HG02981 (cell line): ENCODE measurements at regions not wholly inside any gene's neighbourhood (a gene's known extent, or its start where the extent isn't known, plus 50 kb on each side); places are given as distances from the start of the nearest gene placed in this dataset.
"Not testable (repeated sequence)": the region's sequence is repeated elsewhere in the genome, so short reads cannot be mapped to it uniquely, and the experiment has no call there.

Experiments used
- ATAC-seq: cut with Tn5 transposase; IDR thresholded peaks from one replicate; pipeline ENCODE4 v1.9.1; 2021; ENCODE audit warnings: mild to moderate bottlenecking, moderate library complexity; ENCODE audit not compliant: unreplicated experiment

DNA sequence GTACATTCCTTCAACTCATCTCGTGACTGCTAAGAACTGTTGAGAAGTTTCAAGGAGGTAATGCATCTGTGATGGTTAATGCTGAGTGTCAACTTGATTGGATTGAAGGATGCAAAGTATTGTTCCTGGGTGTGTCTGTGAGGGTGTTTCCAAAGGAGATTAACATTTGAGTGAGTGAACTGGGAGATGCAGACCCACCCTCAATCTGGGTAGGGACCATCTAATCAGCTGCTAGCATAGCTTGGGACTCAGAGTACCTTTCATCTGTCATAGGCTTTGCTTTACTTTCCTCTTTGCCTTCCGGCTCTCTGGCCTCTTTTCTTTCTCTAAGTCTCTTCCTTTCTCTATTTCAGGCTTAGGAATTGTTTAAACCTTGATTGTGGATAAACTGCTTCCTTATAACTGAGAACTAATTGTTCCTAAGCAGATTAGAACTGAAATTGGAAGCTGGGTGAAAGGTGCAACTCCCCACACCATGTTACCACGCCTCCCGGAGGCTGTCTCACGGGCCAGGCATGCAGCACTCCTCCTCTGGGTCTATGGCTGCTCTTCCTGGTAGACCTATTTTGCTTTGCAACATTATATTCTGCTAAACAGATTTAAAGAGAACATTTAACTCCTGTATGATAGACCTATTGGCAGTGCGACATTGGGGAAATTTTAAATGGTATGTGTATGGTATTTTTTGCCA is 298.2 kb downstream of the CCSER2 start:
- ATAC-seq: no peak

DNA sequence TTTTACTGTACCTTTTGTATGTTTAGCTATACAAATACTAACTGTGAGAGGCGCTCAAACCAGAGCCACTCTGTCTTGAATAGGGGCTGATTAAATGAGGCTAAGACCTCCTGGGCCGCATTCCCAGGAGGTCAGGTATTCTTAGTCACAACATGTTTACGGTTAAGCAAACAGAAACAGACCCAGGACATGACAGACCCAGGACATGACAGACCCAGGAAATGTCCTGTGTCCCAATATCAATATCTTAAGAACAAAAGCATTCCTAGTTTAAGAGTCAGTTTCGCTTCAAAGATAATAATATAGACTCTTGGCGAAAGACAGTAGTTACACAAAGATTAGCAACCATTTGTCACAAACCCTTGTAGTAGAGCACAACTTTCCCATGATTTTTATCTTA is 304.5 kb downstream of the CCSER2 start:
- no peak for ATAC-seq

DNA sequence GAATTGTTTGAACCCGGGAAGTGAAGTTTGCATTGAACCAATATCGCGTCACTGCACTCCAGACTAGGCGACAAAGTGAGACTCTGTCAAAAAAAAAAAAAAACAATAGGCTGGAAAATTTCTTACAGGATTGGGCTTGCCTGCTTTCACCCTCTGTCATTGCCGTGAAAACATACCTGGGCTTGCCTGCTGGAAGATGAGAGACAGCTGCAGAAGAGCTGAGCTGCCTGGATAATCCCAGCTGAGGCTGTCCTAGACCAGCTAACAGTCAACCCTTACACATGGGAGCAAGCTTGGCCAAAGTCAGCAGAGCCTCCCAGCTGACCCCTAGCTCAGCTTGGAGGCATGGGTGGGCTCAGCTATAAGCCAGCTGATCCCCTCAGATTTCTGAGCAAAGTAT is 306.2 kb downstream of the CCSER2 start:
- ATAC-seq: no peak

DNA sequence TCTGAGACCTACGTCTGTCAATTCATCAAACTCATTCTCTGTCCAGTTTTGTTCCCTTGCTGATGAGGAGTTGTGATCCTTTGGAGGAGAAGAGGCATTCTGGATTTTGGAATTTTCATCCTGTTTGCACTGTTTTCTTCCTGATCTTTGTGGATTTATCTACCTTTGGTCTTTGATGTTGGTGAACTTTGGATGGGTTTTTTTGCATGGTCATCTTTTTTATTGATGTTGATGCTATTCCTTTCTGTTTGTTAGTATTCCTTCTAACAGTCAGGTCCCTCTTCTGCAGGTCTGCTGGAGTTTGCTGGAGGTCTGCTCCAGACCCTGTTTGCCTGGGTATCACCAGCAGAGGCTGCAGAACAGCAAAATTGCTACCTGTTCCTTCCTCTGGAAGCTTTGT is 322.2 kb downstream of the CCSER2 start:
- not testable (repeated sequence) for ATAC-seq

DNA sequence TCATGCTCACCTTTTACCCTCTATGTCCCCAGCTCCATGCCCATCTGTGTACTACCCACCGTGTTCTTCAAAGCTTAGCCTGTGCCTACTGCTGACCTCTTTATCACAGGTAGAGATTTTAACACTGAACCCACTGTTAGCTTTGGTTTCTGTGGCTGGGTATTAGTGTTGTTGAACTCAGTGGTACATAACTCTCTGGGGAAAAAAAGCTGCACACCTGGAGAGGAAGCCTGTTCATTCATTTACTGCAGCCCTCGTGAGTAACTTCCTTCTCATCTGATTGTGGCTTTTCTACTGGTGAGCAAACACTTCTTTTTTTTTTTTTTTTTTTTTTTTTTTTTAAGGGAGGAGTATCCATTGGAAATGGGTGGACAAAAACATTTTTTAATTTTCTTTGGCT is 326.3 kb downstream of the CCSER2 start:
- peak; percentile 70 for ATAC-seq

DNA sequence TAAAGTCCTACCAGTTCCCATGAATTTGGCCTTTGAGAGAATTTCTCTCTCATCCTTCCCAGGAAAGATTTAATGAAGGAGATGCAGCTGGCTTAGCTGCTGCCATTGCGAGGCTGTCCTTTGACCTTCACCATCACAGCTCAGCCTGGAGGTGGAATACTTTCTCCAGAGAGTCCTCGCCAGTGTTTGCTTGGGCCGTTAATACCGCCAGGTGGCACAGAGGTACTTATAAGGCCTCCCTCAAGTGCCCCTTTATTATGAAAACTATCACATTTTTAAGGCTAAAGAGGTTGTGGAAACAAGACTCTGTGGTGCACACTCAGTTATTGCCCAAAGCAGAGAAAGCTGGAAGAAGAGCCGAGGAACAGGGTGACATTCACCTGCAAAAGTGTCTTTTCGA is 330.6 kb downstream of the CCSER2 start:
- ATAC-seq: no peak

DNA sequence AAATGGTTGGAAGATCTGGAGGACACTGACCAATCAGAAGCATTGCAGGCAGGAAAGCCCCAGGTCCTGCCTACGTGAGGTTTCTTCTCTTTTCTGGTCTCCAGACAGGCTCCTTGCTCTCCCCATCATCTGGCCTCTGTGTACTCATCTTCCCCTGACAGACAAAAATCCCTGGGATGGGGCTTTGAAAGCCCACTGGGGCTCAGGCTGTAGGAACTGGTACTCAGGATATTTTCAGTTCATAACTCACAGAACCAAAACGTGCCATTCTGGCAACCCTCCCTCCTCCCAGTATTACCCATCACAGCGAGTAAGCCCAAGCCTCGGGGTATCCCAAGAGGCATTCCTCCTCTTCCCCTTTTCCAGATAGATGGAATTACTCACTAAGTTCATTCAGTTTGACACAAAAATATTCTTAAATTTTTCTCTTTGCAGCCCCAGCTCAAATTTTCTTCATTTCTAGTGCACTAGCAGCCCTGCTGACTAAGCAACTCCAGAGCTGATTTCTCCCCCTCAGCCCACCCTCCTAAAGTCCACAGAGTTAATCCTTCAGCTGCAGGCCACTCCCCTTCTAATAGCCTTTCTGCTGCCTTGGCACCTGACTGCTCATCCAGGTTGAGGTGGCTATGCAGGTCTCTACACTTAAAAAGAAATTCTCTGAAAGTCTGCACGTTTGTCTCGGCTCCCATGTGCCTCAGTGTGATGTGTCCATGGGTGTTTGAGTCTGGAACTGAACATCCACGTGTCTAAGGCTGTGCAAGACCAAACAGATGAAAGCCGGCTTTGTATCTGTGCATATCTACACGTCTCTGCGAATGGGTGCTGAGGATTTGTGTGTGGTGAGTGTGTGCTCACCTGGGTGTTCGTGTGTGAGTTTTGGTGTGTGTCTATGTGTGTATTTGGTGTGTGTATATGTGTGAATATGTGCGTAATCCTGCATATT is 331.4 kb downstream of the CCSER2 start:
- ATAC-seq: no peak

DNA sequence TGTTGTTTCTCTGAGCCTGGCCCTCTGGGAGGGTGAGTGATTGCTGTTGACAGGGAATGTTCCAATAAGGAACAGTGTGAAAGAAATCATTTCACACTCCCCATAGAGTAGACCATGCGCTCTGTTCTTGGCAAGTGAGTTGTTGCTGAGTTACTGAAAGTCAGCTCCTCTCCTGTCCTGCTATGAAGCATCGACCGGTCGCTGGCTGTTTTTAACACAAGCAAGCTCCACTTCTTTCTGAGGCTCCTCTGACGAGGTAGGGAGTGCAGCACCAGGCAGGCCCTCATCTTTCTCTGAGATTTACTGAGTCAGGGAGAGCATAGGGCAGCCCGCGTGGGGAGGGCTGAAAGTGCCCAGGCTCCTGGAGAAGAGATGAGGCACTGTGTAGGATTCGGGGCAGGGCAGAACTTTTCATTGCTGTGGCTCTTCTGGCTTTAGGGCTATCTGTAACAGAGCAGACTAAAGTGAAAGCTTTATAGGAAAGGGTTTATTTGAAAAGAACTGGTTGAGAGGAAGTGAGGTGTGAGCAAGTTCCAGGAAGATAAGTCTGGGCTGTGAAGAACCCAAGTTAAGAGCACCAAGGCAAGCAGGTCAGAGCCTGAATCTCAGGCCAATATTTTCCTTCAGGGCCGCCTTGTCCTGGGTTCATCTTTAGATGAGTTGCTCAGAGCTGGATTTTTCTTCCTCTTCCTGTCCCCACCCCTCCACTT is 332.2 kb downstream of the CCSER2 start:
- ATAC-seq: no peak

DNA sequence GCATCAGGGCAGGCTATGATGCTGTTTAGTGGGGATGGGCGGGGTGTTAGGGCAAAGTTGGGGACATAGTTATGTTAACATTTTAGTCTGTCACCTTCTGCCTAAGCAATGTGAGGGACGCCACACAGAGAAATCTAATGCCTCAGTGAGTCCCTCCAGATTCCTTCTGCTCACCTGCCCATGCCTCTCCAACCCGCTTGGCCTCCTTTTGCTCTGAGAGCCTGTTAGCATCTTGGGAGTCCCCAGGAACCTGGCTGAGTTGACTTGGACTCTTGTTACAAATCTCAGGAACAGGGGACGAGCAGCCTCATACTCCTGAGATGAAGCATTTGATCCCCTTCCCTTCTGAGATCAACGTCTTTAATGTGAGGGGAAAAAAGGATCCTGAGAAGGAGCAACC is 336.8 kb downstream of the CCSER2 start:
- no peak for ATAC-seq

DNA sequence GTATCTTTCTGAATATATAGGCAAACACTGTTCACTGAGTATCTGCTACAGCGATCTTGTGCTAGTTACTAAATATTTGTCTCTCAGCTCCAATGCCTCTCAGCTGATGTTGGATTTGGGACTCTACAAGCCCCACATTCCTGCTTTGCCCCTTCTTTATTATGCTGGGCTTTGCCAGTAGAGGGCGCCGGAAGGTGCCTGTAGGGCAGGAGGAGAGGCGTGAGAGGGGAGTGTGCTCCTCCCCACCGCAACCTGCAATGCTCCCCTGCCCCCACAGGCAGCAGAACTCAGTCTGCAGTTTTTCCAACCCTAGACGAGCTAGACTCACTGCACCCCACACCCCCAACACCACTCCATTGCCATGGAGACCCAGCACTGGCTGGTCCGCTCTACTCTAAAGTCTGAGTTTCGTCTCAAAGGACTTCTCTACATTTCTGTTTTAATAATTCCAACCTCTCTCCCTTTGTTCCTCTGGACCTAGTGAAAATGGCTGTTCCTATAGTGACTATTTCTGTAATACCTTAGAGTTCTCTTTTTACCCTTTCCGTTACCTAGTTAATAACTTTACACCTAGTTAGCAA is 337.6 kb downstream of the CCSER2 start:
- ATAC-seq: peak; percentile 58

DNA sequence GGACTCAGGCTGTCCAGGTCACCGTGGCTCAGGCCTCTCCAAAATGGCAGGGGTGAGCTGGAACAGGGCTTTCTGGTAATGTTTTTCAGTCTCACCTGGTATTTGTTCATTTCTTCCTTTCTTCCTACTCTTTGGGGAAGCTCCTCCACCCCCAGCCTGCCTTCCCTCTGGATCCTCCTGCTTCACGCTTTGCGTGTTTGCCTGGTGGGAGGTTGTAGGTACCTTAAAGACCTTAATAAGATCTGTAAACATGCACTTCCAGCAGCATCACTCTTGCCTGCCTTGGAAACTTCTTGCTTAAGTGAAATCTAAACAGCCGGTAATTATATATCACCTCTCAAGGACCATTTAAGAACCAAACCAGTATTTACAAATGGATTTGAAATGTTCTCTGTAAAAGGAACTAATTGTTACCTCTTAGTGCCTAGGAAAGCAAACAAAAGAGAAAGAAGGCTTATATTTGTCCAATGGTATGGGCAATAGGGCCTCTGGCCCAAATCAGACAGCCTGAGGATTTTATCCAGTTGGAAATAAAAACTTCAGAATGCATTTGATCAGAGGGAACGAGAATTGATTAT is 339.9 kb downstream of the CCSER2 start:
- no peak for ATAC-seq

DNA sequence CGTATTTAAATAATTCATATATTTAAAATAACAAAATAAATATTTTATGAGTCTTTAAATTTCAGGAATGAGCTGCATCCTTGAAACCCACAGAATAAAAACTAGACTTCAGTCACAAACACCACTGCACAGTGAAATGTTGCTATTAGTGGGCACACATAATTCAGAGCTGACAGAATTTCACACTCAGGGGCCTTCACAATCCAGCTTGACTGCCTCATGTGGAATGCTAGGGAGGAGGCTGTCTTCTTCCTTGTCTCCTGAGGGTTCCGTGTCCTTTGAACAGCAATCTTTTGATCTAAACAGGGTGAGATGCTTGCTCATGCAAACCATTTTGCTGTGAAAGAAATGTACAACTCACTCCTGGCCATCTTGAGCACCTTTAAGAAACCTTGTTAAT is 346.7 kb downstream of the CCSER2 start:
- no peak for ATAC-seq

DNA sequence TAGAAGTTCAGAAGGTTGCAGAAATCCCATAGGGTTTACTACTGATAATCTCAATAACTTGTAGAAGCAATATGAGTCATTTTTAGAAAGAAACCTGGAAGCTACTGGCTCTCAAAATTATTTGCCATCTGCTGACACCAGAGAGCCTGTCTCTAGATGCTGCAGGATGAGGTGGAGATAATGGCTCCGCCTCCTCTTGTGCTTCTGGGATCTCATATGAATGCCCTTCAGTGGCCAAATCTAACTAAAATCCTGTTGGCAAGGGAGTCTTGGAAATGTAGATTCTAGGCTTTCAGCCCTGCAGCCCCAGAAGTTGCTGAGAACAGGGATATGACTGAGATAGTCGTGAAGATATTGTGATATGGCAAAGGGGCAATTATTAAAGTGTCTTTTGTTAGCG is 348.1 kb downstream of the CCSER2 start:
- ATAC-seq: no peak

DNA sequence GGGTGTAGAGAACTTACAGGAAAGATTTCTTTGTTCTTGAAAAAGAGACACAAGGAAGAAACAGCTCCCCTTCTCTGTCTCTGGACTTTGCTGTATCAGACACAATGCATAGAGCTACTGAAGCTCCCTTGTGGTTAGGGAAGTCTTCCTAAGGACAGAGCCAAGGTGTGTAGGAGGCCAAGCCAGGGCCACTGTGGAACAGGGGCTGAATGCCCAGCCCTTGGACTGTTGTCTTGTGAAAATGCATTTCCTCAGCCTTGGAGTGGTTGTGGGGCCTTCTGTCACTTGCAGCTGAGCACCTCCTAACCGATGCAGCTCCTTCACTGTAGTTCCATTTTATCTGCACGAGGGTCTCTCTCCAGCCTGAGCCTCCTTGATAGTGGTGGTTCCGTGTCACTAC is 353.4 kb downstream of the CCSER2 start:
- no peak for ATAC-seq

DNA sequence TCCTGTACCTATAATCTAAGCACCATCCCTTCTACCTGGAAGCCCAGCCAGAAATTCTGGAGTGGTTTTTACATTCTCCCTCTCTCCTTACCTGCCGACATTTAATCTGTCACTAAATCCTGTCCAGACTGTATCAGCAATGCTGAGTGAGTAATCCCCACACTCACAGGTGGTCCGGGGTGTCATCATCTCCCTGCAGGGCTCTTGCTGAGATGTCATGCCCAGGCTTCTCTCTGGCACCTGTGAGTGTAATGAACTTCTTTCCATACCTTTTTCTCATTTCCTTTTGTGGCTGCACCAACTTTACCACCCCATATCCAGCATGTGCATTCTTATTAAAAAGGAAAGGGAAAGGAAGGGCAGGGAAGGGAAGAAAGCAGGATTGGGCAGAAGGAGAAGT is 355.2 kb downstream of the CCSER2 start:
- ATAC-seq: no peak

DNA sequence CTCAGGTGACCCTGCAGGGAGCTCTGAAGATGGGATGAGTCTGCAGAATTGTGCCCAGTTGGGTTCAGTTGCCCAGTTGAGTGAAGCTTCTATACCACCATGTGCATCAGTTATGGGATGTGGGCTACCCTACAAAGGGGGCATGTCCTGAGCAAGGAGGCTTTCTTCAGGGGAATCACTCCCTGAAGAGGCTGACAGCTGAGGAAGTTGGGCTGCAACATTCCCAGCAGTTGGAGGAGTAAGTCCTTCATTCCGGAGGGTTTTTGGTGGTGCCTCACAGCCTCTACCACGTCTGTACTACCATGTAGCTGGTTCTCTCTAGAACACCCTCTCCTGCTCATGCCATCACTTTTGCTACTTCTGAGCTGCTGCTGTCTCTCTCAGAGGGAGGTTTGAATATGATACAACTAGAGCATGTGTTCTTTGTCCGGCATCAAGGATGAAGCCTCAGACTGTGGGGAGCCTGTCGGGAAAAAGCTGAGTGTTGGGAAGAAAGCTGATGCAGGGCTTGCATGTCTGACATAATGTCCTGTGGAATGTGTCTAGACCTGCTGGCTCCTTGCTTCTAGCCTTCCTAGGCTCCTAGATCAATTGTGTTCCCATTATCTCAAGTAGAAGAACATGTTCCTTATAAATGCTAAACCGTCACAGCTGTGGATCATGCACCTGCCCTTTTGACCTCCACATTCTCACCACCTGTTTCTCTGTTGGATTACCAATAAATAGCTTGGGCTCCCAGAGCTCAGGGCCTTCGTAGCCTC is 355.8 kb downstream of the CCSER2 start:
- no peak for ATAC-seq

DNA sequence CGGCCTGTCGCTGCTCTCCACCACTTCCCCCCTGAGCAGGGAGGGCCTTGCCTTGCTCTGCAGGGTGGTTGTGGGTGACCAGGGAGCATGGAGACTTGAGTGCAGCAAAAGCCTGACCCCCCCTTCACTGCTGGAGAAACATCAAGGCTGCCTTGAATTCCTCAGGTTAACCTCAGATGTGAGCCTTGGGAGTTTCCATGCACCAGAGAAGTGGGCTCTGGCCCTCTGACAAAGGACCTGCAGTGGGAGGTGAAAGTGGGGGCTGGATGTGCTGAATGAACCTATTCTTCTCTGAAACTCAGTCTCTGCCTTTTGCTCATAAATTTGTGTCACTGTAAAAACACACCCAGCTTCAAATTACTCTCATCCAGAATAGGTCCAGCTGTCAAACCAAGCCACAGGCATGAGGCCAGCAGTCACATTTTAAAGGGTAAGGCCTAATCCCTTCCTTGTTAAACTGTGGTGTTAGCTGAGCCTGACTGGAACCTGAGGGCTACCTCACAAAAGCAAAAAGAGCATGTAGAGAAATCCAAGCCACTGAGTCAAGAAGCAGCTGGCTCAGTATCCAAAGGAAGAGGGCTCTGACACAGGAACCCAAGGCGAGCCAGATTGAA is 356.8 kb downstream of the CCSER2 start:
- ATAC-seq: no peak

DNA sequence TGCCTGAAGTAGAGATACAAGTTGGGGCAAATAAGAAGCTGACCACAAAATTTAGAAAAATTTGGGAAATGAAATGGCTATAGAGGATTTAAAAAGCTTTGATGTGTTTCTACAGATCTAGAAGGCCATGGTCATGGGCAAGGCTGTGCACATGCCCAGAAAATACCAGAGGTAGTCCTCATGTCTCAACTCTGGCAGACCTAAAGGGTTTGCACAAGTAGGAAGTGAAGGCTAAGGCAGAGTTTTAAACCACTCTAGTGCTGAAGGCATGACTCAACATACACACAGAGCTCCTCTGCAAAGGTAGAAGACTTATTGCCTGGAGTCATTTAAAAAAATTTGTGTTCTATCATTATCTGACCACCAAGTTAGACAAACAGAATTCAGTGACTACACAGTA is 364.6 kb downstream of the CCSER2 start:
- ATAC-seq: no peak

DNA sequence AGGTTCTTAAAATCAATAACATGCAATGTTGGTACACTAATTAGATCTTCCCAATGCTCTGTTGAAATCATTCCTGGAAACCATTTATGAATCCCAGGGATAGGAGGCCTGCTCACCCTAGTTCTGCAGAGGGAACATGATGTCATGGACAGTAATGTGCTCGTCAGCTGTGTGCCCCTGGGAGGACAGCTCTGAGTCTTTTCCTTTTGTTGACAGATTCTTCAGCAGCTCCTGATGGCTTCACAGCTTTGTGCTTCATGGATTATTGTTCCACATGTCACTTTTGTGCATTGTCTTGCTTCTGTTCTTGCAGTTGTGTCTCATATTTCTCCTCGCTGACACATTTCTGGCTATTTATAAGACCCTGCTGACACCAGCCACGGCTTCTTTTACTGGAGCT is 367.5 kb downstream of the CCSER2 start:
- ATAC-seq: no peak

DNA sequence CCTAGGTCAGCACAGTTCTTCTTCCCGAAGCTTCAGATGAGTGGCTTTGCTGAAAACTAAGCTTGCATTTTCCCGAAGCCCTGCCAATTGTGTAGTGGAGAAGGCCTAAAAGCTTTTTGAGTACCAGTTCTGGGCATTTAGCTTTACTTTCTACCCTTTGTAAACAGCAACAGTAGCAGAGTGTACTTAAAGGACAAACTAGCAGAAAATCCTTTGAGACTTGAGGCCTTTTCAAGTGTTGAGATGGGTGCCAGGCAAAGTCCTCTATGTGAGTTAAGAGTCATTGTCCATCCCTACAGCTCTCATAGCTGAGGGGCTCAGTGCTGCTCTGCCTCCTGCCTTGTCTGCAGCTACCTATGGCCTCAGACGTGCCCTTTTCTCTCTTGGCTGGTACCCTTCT is 368.2 kb downstream of the CCSER2 start:
- no peak for ATAC-seq
